ENCODE measurements at regions not wholly inside any gene's neighbourhood (a gene's known extent, or its start where the extent isn't known, plus 50 kb on each side); places are given as distances from the start of the nearest gene placed in this dataset.
"Not testable (repeated sequence)": the region's sequence is repeated elsewhere in the genome, so short reads cannot be mapped to it uniquely, and the experiment has no call there.

DNA sequence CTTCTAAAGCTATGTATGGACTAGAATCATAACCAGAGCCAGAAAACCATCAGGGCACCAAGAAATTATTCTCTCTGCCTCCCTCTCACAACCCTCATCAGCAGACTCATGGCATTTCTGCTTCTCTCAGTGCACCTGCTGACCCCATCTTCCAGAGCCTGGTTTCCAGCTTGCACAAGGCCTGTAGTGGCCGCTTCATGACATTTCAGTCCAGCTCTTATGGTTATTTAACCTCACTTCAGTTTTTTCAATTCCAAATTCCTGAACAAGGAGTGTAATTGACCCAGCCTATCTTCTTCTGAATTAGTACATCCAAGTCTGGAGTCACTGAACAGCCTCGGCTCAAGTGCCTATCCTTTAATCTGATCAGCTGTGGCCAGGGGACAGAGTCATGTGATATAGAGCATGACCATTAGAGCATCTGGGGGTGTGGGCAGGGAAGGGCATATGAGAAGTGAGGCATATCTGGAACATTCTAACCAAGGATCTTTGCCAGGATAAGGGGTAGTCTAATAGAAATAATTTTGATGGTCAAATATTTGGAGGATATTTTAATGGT lies 97.2 kb upstream of the TMEM17 start:
- no peak for DNase-seq (ENCODE audit: low spot score)
- TF ChIP-seq, protein P1, sequence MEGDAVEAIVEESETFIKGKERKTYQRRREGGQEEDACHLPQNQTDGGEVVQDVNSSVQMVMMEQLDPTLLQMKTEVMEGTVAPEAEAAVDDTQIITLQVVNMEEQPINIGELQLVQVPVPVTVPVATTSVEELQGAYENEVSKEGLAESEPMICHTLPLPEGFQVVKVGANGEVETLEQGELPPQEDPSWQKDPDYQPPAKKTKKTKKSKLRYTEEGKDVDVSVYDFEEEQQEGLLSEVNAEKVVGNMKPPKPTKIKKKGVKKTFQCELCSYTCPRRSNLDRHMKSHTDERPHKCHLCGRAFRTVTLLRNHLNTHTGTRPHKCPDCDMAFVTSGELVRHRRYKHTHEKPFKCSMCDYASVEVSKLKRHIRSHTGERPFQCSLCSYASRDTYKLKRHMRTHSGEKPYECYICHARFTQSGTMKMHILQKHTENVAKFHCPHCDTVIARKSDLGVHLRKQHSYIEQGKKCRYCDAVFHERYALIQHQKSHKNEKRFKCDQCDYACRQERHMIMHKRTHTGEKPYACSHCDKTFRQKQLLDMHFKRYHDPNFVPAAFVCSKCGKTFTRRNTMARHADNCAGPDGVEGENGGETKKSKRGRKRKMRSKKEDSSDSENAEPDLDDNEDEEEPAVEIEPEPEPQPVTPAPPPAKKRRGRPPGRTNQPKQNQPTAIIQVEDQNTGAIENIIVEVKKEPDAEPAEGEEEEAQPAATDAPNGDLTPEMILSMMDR (IDR thresholded peaks at IDR 0.05): no peak
- H3K36me3 Mint-ChIP-seq (ENCODE audit: low read depth): peaks cover 7% of the 10 kb centered on the region
- H3K27ac Mint-ChIP-seq (ENCODE audit: unreplicated experiment): no peak overlapping the region
- peaks cover 10% of the 10 kb centered on the region for H3K27me3 Mint-ChIP-seq (ENCODE audit: low read depth)
- peaks cover 21% of the 10 kb centered on the region for H3K9me3 Mint-ChIP-seq (ENCODE audit: low read depth)
- H3K4me1 Mint-ChIP-seq (ENCODE audit: low read depth): no peaks in the 10 kb centered on the region
- H3K4me3 Mint-ChIP-seq (ENCODE audit: unreplicated experiment): no peak overlapping the region

DNA sequence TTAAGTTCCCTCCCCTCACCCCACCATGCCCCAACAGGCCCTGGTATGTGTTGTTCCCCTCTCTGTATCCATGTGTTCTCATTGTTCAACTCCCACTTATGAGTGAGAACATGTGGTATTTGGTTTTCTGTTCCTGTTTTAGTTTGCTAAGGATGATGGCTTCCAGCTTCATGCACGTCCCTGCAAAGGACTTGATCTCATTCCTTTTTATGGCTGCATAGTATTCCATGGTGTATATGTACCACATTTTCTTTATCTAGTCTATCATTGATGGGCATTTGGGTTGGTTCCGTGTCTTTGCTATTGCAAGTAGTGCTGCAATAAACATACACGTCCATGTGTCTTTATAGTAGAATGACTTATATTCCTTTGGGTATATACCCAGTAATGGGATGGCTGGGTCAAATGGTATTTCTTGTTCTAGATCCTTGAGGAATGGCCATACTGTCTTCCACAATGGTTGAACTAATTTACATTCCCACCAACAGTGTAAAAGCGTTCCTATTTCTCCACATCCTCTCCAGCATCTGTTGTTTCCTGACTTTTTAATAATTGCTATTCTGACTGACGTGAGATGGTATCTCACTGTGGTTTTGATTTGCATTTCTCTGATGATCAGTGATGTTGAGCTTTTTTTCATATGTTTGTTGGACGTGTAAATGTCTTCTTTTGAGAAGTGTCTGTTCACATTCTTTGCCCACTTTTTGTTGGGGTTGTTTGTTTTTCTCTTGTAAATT lies 93.8 kb upstream of the TMEM17 start:
- H3K9me3 Mint-ChIP-seq (ENCODE audit: low read depth); H3K27ac Mint-ChIP-seq (ENCODE audit: unreplicated experiment); H3K36me3 Mint-ChIP-seq (ENCODE audit: low read depth); DNase-seq (ENCODE audit: low spot score); H3K4me1 Mint-ChIP-seq (ENCODE audit: low read depth); H3K4me3 Mint-ChIP-seq (ENCODE audit: unreplicated experiment); H3K27me3 Mint-ChIP-seq (ENCODE audit: low read depth): not testable (repeated sequence)

DNA sequence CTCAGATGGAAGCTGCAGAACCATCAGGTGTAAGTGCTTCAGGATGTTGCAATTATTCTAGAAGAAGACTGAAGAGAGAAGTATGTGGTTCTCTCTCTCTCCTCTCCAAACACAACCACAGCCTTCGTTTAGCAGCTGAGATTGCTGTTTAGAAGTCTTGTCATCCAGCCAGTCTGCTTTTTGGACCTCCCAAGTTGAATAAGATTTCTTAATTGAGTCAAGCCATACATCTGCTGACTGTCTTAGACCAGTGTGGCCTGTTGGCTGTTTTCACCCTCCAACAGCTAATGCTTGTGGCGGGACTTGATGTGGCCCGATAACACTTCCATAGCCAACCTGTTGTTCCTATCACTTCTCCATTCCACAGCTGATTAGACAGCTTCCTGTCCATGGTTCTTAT lies 91.3 kb upstream of the TMEM17 start:
- DNase-seq (ENCODE audit: low spot score): no peak

DNA sequence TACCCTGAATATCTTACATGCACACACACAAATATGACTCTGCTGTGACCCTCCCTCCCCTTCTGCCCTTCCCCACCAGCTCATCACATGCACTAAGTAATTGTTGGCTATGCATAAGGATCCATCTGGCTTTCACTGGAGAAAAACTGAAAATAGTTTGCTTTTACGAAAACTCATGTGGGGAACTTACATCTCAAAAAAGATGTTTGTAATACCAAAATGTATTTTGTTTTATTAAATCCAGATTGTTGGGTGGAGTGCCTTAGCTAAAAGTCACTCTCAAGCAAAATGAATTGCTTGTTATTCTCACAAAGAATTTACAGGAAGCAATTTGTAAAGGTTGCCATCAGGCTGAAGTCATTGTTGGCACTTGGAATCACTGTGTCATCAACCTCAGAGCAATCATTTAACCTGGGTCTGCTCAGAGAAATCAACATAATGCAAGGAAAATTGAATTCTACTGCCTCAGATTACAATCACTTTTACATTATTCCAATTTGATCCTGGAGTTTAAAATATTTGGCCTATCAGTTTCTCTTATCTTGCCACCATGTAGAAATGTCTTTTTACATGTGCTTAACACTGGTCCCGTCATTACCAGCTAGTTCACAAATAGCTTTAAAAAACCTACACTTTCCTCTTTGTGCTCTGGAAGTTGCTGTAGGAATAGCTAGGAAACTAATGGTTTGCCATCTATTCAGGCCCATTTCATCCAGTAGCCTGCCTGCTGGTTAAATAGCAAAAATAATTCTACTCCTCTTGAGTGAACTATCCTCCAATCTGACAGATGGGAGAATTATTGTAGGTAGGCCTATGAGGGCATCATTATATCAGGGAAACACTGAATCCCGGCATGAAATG lies 90.3 kb upstream of the TMEM17 start:
- no peak overlapping the region for H3K27ac Mint-ChIP-seq (ENCODE audit: unreplicated experiment)
- no peaks in the 10 kb centered on the region for H3K36me3 Mint-ChIP-seq (ENCODE audit: low read depth)
- H3K27me3 Mint-ChIP-seq (ENCODE audit: low read depth): no peaks in the 10 kb centered on the region
- H3K9me3 Mint-ChIP-seq (ENCODE audit: low read depth): peaks cover 6% of the 10 kb centered on the region
- peaks cover 6% of the 10 kb centered on the region for H3K4me1 Mint-ChIP-seq (ENCODE audit: low read depth)
- H3K4me3 Mint-ChIP-seq (ENCODE audit: unreplicated experiment): no peak overlapping the region
- no peak for DNase-seq (ENCODE audit: low spot score)
- TF ChIP-seq, protein P1 (IDR thresholded peaks at IDR 0.05): no peak

More for the DNA sequence above, 91.3 kb upstream of the TMEM17 start:
- H3K4me1 Mint-ChIP-seq (ENCODE audit: low read depth): peaks cover 6% of the 10 kb centered on the region
- no peaks in the 10 kb centered on the region for H3K36me3 Mint-ChIP-seq (ENCODE audit: low read depth)
- no peaks in the 10 kb centered on the region for H3K27me3 Mint-ChIP-seq (ENCODE audit: low read depth)
- H3K4me3 Mint-ChIP-seq (ENCODE audit: unreplicated experiment): no peak overlapping the region
- H3K9me3 Mint-ChIP-seq (ENCODE audit: low read depth): peaks cover 6% of the 10 kb centered on the region
- H3K27ac Mint-ChIP-seq (ENCODE audit: unreplicated experiment): no peak overlapping the region
- TF ChIP-seq, protein P1 (IDR thresholded peaks at IDR 0.05): no peak

DNA sequence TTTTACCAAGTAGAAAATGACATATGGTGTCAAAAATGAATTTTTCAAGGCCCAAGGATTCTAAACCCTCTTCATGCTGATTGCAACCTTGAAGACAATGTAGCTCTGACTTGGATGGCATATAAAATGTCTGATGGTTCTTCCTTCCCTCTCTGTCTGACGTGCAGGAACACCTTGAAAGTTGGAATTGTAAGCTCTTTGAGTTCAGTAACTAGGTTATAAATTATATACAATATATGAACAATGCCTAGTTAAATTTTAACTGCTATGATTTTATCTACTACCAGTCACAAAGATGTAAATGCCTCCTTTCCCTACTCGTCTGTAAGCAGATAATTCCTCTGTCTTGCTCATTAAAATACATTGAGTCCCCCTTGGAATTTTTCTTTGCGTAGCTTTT lies 89.5 kb upstream of the TMEM17 start:
- DNase-seq (ENCODE audit: low spot score): no peak
- TF ChIP-seq, protein P1 (IDR thresholded peaks at IDR 0.05): no peak
- Mint-ChIP-seq H3K27ac (ENCODE audit: unreplicated experiment) (no peak overlapping the region), H3K27me3 (ENCODE audit: low read depth) (no peaks in the 10 kb centered on the region), H3K4me3 (ENCODE audit: unreplicated experiment) (no peak overlapping the region), H3K4me1 (ENCODE audit: low read depth) (peaks cover 8% of the 10 kb centered on the region), H3K9me3 (ENCODE audit: low read depth) (peaks cover 6% of the 10 kb centered on the region), H3K36me3 (ENCODE audit: low read depth) (no peaks in the 10 kb centered on the region)

Measured in chondrocyte (in vitro differentiated cells).